HUDEP-2 (cell line): ENCODE measurements at regions not wholly inside any gene's neighbourhood (a gene's known extent, or its start where the extent isn't known, plus 50 kb on each side); places are given as distances from the start of the nearest gene placed in this dataset.

Experiments
- DNase-seq, 76 experiments: peaks; one replicate each; lab custom pipeline; 2025; ENCODE audit not compliant: unreplicated experiment in 76 of 76; lab: John Stamatoyannopoulos, UW

- no peak for DNase-seq
Measured at GRCh38 chr9:103377667-103378066, 382.5 kb downstream of the CYLC2 start.

- peak in 4 of 76 experiments; percentile 12 to 16 (median 14) for DNase-seq
Measured at GRCh38 chr9:103397868-103398600, 402.9 kb downstream of the CYLC2 start.

- no peak for DNase-seq
Measured at GRCh38 chr9:103399535-103399934, 404.4 kb downstream of the CYLC2 start.

GRCh38 chr9:103407260-103407659, 412.1 kb downstream of the CYLC2 start:
- no peak for DNase-seq

- DNase-seq: no peak
Measured at GRCh38 chr9:103410059-103410458, 414.9 kb downstream of the CYLC2 start.

- no peak for DNase-seq
Measured at GRCh38 chr9:103427696-103428095, 432.6 kb downstream of the CYLC2 start.

- no peak for DNase-seq
Measured at GRCh38 chr9:103430469-103430868, 435.3 kb downstream of the CYLC2 start.

GRCh38 chr9:103431809-103432208, 436.7 kb downstream of the CYLC2 start:
- DNase-seq: no peak

- no peak for DNase-seq
Measured at GRCh38 chr9:103444176-103444575, 449.0 kb downstream of the CYLC2 start.

- DNase-seq: no peak
Measured at GRCh38 chr9:103458826-103459225, 463.7 kb downstream of the CYLC2 start.

GRCh38 chr9:103471241-103471640, 476.1 kb downstream of the CYLC2 start:
- no peak for DNase-seq

- DNase-seq: no peak
Measured at GRCh38 chr9:103474156-103474555, 479.0 kb downstream of the CYLC2 start.

GRCh38 chr9:103483471-103484096, 488.5 kb downstream of the CYLC2 start:
- DNase-seq: no peak

- DNase-seq: no peak
Measured at GRCh38 chr9:103485138-103485537, 490.0 kb downstream of the CYLC2 start.

GRCh38 chr9:103514767-103515166, 519.6 kb downstream of the CYLC2 start:
- no peak for DNase-seq

- DNase-seq: no peak
Measured at GRCh38 chr9:103522409-103522808, 527.3 kb downstream of the CYLC2 start.

- no peak for DNase-seq
Measured at GRCh38 chr9:103530934-103531333, 535.8 kb downstream of the CYLC2 start.

- no peak for DNase-seq
Measured at GRCh38 chr9:103533318-103533717, 538.2 kb downstream of the CYLC2 start.

GRCh38 chr9:103537426-103537825, 542.3 kb downstream of the CYLC2 start:
- no peak for DNase-seq

GRCh38 chr9:103545260-103545659, 548.8 kb upstream of the SMC2 start:
- no peak for DNase-seq

GRCh38 chr9:103552712-103553111, 541.4 kb upstream of the SMC2 start:
- DNase-seq: no peak

- DNase-seq: no peak
Measured at GRCh38 chr9:103574056-103574455, 520.1 kb upstream of the SMC2 start.
